Caco-2 (cell line): ENCODE measurements at regions not wholly inside any gene's neighbourhood (a gene's known extent, or its start where the extent isn't known, plus 50 kb on each side); places are given as distances from the start of the nearest gene placed in this dataset.
"Not testable (repeated sequence)": the region's sequence is repeated elsewhere in the genome, so short reads cannot be mapped to it uniquely, and the experiment has no call there.

Experiments
- BruUV-seq: library from RNA; stranded (reverse); fragments of 400-500 nt; replicated peaks from 2 replicates; lab custom pipeline; 2021; lab: Mats Ljungman, UMichigan
- CTCF ChIA-PET: fragments of 300-600 bp; sonication (Branson Sonifier 250); formaldehyde crosslinking; loops from one replicate; lab custom pipeline; 2022; ENCODE audit warnings: antibody characterized with exemption; lab: Charles Lee
- POLR2A ChIA-PET: fragments of 300-600 bp; sonication (Branson Sonifier 250); formaldehyde crosslinking; loops from one replicate; lab custom pipeline; 2022; ENCODE audit warnings: antibody characterized with exemption; lab: Charles Lee
- DNase-seq, 2 experiments: peaks; one replicate each; pipeline versions ENCODE4 v3.0.0 to v3.0.0-alpha.2; 2020 to 2022
- H3K27me3 ChIP-seq: replicated peaks from 2 replicates; pipeline ENCODE4 v1.6.0; 2011; ENCODE audit warnings: low read length; ENCODE audit not compliant: control insufficient read depth, insufficient read depth
- H3K36me3 ChIP-seq: 2 replicates; pipeline ENCODE4 v1.5.1; 2011; ENCODE audit warnings: low read length; ENCODE audit not compliant: control insufficient read depth, insufficient read depth
- H3K4me1 ChIP-seq: fragments of 250-450 bp; sonication (Bioruptor Pico); 2 replicates; pipeline ENCODE4 v1.5.1; 2020; ENCODE audit warnings: mild to moderate bottlenecking
- H3K4me3 ChIP-seq: 2 replicates; pipeline ENCODE4 v1.5.1; 2011; ENCODE audit warnings: low read depth, mild to moderate bottlenecking, control low read depth, low read length
- H3K9me3 ChIP-seq: fragments of 250-450 bp; sonication (Bioruptor Pico); 2 replicates; pipeline ENCODE4 v1.5.1; 2020; ENCODE audit warnings: mild to moderate bottlenecking, moderate library complexity
- H3K27ac Mint-ChIP-seq: one replicate; pipeline ENCODE4 v1.8.0; 2022; ENCODE audit warnings: mixed read lengths; ENCODE audit not compliant: unreplicated experiment
- H3K27me3 Mint-ChIP-seq: one replicate; pipeline ENCODE4 v1.8.0; 2022; ENCODE audit warnings: mixed read lengths; ENCODE audit not compliant: insufficient read depth, unreplicated experiment
- H3K36me3 Mint-ChIP-seq: one replicate; pipeline ENCODE4 v1.8.0; 2022; ENCODE audit warnings: mild to moderate bottlenecking, mixed read lengths; ENCODE audit not compliant: insufficient read depth, unreplicated experiment
- H3K4me1 Mint-ChIP-seq: one replicate; pipeline ENCODE4 v1.8.0; 2022; ENCODE audit warnings: low read depth, mixed read lengths; ENCODE audit not compliant: unreplicated experiment
- H3K4me3 Mint-ChIP-seq: one replicate; pipeline ENCODE4 v1.8.0; 2022; ENCODE audit warnings: mild to moderate bottlenecking, moderate library complexity, mixed read lengths; ENCODE audit not compliant: unreplicated experiment
- H3K9me3 Mint-ChIP-seq: one replicate; pipeline ENCODE4 v1.8.0; 2022; ENCODE audit warnings: mixed read lengths; ENCODE audit not compliant: unreplicated experiment
- intact Hi-C: fragments of 100-400 bp; cut with micrococcal nuclease; formaldehyde crosslinking; loops from one replicate; pipeline ENCODE4 v1.10.0; 2022; ENCODE audit not compliant: unreplicated experiment
- TF ChIP-seq, protein P1 (sequence below), 2 experiments: fragments of 200-600 bp in 1 of 2; IDR thresholded peaks; 1 replicate in 1 of 2; 2 replicates in 1 of 2; pipeline versions ENCODE4 v1.5.1 to v1.8.0; 2011 to 2022; ENCODE audit warnings: antibody characterized with exemption in 1 of 2, control low read depth in 1 of 2, inconsistent platforms in 1 of 2, low read depth in 1 of 2, low read length in 1 of 2, mild to moderate bottlenecking in 1 of 2, moderate library complexity in 1 of 2; ENCODE audit not compliant: insufficient read depth in 1 of 2, severe bottlenecking in 1 of 2, unreplicated experiment in 1 of 2

DNA sequence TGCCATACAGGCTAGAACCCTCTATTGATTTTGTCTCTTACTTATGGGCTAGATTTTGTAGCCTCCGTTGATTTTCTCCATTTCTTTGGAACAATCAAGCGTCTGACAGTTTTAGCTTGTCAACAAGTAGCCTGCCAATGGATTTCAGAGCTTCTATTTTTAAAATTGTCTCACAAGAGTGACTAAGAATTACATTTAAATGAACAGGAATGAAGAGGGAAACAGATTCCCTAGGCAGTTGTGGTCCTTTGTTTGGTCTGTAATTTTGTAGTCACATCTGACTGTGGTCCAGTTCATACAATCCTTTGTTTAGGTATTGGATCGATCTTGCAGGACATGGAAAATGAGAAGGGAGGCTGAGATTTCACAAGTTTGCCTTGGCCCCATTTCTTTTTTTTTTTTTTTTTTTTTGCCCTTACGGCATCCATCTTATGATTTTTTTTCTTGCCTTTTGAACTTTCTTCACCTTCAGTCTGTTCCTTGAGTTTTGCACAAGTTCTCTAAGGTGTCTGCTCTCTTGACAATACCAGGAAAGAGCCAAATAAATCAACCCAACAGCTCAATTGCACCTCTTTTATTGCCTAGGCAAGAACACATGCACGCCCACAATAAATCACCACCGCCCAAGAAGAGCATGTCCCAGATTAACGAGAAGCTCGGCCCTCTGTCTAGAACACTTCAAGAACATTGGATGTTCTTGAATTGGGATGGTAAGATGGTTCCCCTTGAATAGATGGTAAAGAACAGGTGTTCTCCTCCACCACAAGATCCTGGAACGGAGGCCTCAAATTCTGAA lies 86.5 kb upstream of the EGFL6 start:
- H3K27ac Mint-ChIP-seq: no peak overlapping the region
- intact Hi-C loops: loop anchor here (10.0 kb wide), 1 partner anchor 148 kb away; no protein-coding TSS in a partner anchor
- H3K4me1 ChIP-seq: peaks cover 25% of the 10 kb centered on the region
- H3K4me3 Mint-ChIP-seq: no peak overlapping the region
- H3K9me3 Mint-ChIP-seq: no peaks in the 10 kb centered on the region
- ChIA-PET POLR2A (no interaction called here), CTCF (no interaction called here)
- DNase-seq: no peak
- H3K4me1 Mint-ChIP-seq: peaks cover 6% of the 10 kb centered on the region
- H3K9me3 ChIP-seq: no peaks in the 10 kb centered on the region
- no peaks in the 10 kb centered on the region for H3K27me3 Mint-ChIP-seq
- no peaks in the 10 kb centered on the region for H3K27me3 ChIP-seq
- H3K36me3 Mint-ChIP-seq: peaks cover 2% of the 10 kb centered on the region
- H3K4me3 ChIP-seq: no peak overlapping the region
- no TSS peak for BruUV-seq
- TF ChIP-seq, protein P1, sequence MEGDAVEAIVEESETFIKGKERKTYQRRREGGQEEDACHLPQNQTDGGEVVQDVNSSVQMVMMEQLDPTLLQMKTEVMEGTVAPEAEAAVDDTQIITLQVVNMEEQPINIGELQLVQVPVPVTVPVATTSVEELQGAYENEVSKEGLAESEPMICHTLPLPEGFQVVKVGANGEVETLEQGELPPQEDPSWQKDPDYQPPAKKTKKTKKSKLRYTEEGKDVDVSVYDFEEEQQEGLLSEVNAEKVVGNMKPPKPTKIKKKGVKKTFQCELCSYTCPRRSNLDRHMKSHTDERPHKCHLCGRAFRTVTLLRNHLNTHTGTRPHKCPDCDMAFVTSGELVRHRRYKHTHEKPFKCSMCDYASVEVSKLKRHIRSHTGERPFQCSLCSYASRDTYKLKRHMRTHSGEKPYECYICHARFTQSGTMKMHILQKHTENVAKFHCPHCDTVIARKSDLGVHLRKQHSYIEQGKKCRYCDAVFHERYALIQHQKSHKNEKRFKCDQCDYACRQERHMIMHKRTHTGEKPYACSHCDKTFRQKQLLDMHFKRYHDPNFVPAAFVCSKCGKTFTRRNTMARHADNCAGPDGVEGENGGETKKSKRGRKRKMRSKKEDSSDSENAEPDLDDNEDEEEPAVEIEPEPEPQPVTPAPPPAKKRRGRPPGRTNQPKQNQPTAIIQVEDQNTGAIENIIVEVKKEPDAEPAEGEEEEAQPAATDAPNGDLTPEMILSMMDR (IDR thresholded peaks at IDR 0.05; ENCODE audit: insufficient read depth in 1 of 2, low read depth in 1 of 2, low read length in 1 of 2, severe bottlenecking in 1 of 2, unreplicated experiment in 1 of 2): no peak
- H3K36me3 ChIP-seq: no peaks in the 10 kb centered on the region

- intact Hi-C loops: loop anchor here (10.0 kb wide), 1 partner anchor 146 kb away; no protein-coding TSS in a partner anchor
- H3K4me1 ChIP-seq: peaks cover 15% of the 10 kb centered on the region
- BruUV-seq, H3K36me3 Mint-ChIP-seq, H3K9me3 ChIP-seq, H3K9me3 Mint-ChIP-seq, H3K27me3 Mint-ChIP-seq, H3K4me3 Mint-ChIP-seq, H3K36me3 ChIP-seq, H3K4me3 ChIP-seq, H3K27ac Mint-ChIP-seq, CTCF ChIA-PET, POLR2A ChIA-PET, H3K27me3 ChIP-seq, H3K4me1 Mint-ChIP-seq, DNase-seq: not testable (repeated sequence)
Measured at GRCh38 chrX:13480780-13481179, 88.6 kb upstream of the EGFL6 start.

DNA sequence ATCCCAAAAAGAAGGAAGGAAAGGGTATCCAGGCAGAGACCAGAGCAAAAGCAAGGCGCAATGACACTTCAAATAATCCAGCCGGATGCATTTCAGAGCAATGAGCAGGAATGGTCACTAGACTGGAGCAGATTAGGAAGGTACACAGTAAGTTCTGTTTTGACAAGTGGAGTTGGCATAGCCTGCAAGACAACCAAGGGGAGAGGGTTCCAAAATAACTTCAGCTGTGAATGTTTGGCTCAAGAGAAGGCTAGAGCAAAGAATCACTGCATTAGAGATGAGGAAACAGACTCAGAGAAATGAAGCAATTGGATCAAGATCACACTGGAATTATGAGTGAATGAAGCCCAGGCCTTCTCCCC lies 90.0 kb upstream of the EGFL6 start:
- Histone ChIP-seq H3K36me3 (no peaks in the 10 kb centered on the region), H3K27me3 (no peaks in the 10 kb centered on the region), H3K4me1 (peaks cover 1% of the 10 kb centered on the region), H3K9me3 (no peaks in the 10 kb centered on the region), H3K4me3 (no peak overlapping the region)
- TF ChIP-seq, protein P1 (IDR thresholded peaks at IDR 0.05; ENCODE audit: insufficient read depth in 1 of 2, low read depth in 1 of 2, low read length in 1 of 2, severe bottlenecking in 1 of 2, unreplicated experiment in 1 of 2): no peak
- Mint-ChIP-seq H3K27me3 (no peaks in the 10 kb centered on the region), H3K27ac (no peak overlapping the region), H3K4me1 (no peaks in the 10 kb centered on the region), H3K36me3 (no peaks in the 10 kb centered on the region), H3K9me3 (no peaks in the 10 kb centered on the region), H3K4me3 (no peak overlapping the region)
- no peak for DNase-seq
- no TSS peak for BruUV-seq
- ChIA-PET CTCF (no interaction called here), POLR2A (no interaction called here)
- intact Hi-C loops: no loop called here
